ENCODE measurements at regions not wholly inside any gene's neighbourhood (a gene's known extent, or its start where the extent isn't known, plus 50 kb on each side); places are given as distances from the start of the nearest gene placed in this dataset.

DNA sequence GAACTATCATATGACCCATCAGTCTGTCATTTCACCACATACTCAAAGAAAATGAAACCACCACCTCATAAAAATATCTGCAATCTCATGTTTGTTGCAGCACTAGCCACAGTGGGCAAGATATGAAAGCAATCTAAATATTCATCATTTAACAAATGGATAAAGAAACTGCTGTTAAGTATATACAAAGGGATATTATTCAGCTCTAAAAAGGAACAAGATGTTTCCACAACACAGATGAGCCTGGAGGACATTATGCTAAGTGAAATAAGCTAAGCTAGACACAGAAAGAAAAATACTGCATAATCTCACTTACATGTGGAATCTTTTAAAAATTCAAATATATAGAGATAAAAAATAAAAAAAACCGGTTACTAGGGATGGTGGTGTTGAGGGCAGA, 108.2 kb upstream of the BRWD3 start:
- TF ChIP-seq ZFP3 (CRISPR knock-in tag; IDR thresholded peaks at IDR 0.05) (no peak), ARNTL (CRISPR knock-in tag; IDR thresholded peaks at IDR 0.05; ENCODE audit: borderline replicate concordance, low read depth) (no peak), TOX (CRISPR knock-in tag; IDR thresholded peaks at IDR 0.05; ENCODE audit: borderline replicate concordance) (no peak), OSR1 (CRISPR knock-in tag; IDR thresholded peaks at IDR 0.05) (no peak), TCF4 (CRISPR knock-in tag; IDR thresholded peaks at IDR 0.05; ENCODE audit: borderline replicate concordance) (no peak), ZFP30 (CRISPR knock-in tag; IDR thresholded peaks at IDR 0.05) (no peak), ISL1 (CRISPR knock-in tag; IDR thresholded peaks at IDR 0.05) (no peak), ESRRG (CRISPR knock-in tag; IDR thresholded peaks at IDR 0.05) (no peak), BACH2 (CRISPR knock-in tag; IDR thresholded peaks at IDR 0.05; ENCODE audit: borderline replicate concordance) (no peak), GLIS3 (CRISPR knock-in tag; IDR thresholded peaks at IDR 0.05) (no peak)

Measured in SK-N-SH treated with all-trans-retinoic acid at 6 μM for 48 hours (cell line).